HEK293 (cell line): ENCODE measurements at regions not wholly inside any gene's neighbourhood (a gene's known extent, or its start where the extent isn't known, plus 50 kb on each side); places are given as distances from the start of the nearest gene placed in this dataset.

ENCODE experiments used
- GLIS2 ChIP-seq: fragments of 450-650 bp; formaldehyde crosslinking; IDR thresholded peaks from 2 replicates; pipeline ENCODE4 v1.5.1; 2016; ENCODE audit warnings: missing biosample characterization, missing genetic modification characterization
- HOXA7 ChIP-seq: sonication (generic); formaldehyde crosslinking; IDR thresholded peaks from 2 replicates; pipeline ENCODE4 v1.8.1; 2022; ENCODE audit warnings: missing genetic modification reagents, borderline replicate concordance
- TCF7L2 ChIP-seq: IDR thresholded peaks from 2 replicates; pipeline ENCODE4 v1.6.1; 2011; ENCODE audit warnings: low read depth, mild to moderate bottlenecking, inconsistent platforms, low read length, moderate library complexity, borderline replicate concordance
- ZNF132 ChIP-seq: fragments of 450-650 bp; formaldehyde crosslinking; IDR thresholded peaks from 2 replicates; pipeline ENCODE4 v1.5.1; 2017; ENCODE audit warnings: missing biosample characterization, missing genetic modification characterization, borderline replicate concordance
- ZNF366 ChIP-seq: fragments of 450-650 bp; formaldehyde crosslinking; conservative IDR thresholded peaks from 2 replicates; pipeline ENCODE4 v1.5.1; 2016; ENCODE audit warnings: missing biosample characterization, missing genetic modification characterization
- ZNF529 ChIP-seq: fragments of 450-650 bp; formaldehyde crosslinking; IDR thresholded peaks from 2 replicates; pipeline ENCODE4 v1.5.1; 2017; ENCODE audit warnings: missing genetic modification characterization, missing biosample characterization; ENCODE audit not compliant: insufficient replicate concordance
- TF ChIP-seq, protein P1 (sequence below): fragments of 450-650 bp; formaldehyde crosslinking; IDR thresholded peaks from 2 replicates; pipeline ENCODE4 v1.5.1; 2016; ENCODE audit warnings: missing biosample characterization, missing genetic modification characterization
- TF ChIP-seq, protein P2 (sequence below): fragments of 450-650 bp; formaldehyde crosslinking; IDR thresholded peaks from 2 replicates; pipeline ENCODE4 v1.5.1; 2016; ENCODE audit warnings: missing biosample characterization, missing genetic modification characterization, borderline replicate concordance

DNA sequence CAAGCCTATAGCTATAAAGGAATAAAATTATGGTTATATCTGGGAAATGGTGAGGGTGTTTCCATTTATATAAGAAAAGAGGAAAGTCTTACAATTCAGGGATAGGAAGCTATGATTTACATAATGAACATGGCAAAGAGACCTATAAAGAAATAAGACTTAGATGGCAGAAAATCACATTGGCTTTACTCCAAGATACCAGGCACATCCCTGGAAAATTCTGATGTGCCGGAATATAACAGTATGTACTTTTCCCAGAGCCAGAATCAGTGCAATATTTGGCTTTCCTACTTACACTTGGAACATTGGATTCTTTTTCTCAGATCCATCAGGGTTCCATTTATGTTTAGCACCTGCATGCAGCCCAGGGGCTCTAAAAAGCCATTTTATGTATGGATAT is 357.8 kb downstream of the CETN3 start:
- TF ChIP-seq, protein P1, sequence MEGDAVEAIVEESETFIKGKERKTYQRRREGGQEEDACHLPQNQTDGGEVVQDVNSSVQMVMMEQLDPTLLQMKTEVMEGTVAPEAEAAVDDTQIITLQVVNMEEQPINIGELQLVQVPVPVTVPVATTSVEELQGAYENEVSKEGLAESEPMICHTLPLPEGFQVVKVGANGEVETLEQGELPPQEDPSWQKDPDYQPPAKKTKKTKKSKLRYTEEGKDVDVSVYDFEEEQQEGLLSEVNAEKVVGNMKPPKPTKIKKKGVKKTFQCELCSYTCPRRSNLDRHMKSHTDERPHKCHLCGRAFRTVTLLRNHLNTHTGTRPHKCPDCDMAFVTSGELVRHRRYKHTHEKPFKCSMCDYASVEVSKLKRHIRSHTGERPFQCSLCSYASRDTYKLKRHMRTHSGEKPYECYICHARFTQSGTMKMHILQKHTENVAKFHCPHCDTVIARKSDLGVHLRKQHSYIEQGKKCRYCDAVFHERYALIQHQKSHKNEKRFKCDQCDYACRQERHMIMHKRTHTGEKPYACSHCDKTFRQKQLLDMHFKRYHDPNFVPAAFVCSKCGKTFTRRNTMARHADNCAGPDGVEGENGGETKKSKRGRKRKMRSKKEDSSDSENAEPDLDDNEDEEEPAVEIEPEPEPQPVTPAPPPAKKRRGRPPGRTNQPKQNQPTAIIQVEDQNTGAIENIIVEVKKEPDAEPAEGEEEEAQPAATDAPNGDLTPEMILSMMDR (tag by site-specific recombination), result no peak
- TF ChIP-seq GLIS2 (tag by site-specific recombination) (no peak), ZNF366 (tag by site-specific recombination) (no peak), ZNF529 (tag by site-specific recombination) (no peak), TCF7L2 (no peak), HOXA7 (no peak), ZNF132 (tag by site-specific recombination) (no peak)
- TF ChIP-seq, protein P2, sequence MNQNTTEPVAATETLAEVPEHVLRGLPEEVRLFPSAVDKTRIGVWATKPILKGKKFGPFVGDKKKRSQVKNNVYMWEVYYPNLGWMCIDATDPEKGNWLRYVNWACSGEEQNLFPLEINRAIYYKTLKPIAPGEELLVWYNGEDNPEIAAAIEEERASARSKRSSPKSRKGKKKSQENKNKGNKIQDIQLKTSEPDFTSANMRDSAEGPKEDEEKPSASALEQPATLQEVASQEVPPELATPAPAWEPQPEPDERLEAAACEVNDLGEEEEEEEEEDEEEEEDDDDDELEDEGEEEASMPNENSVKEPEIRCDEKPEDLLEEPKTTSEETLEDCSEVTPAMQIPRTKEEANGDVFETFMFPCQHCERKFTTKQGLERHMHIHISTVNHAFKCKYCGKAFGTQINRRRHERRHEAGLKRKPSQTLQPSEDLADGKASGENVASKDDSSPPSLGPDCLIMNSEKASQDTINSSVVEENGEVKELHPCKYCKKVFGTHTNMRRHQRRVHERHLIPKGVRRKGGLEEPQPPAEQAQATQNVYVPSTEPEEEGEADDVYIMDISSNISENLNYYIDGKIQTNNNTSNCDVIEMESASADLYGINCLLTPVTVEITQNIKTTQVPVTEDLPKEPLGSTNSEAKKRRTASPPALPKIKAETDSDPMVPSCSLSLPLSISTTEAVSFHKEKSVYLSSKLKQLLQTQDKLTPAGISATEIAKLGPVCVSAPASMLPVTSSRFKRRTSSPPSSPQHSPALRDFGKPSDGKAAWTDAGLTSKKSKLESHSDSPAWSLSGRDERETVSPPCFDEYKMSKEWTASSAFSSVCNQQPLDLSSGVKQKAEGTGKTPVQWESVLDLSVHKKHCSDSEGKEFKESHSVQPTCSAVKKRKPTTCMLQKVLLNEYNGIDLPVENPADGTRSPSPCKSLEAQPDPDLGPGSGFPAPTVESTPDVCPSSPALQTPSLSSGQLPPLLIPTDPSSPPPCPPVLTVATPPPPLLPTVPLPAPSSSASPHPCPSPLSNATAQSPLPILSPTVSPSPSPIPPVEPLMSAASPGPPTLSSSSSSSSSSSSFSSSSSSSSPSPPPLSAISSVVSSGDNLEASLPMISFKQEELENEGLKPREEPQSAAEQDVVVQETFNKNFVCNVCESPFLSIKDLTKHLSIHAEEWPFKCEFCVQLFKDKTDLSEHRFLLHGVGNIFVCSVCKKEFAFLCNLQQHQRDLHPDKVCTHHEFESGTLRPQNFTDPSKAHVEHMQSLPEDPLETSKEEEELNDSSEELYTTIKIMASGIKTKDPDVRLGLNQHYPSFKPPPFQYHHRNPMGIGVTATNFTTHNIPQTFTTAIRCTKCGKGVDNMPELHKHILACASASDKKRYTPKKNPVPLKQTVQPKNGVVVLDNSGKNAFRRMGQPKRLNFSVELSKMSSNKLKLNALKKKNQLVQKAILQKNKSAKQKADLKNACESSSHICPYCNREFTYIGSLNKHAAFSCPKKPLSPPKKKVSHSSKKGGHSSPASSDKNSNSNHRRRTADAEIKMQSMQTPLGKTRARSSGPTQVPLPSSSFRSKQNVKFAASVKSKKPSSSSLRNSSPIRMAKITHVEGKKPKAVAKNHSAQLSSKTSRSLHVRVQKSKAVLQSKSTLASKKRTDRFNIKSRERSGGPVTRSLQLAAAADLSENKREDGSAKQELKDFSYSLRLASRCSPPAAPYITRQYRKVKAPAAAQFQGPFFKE, result no peak
